Panc1 (cell line): ENCODE measurements at regions not wholly inside any gene's neighbourhood (a gene's known extent, or its start where the extent isn't known, plus 50 kb on each side); places are given as distances from the start of the nearest gene placed in this dataset.

Experiments
- CTCF ChIP-seq: fragments of 450-650 bp; IDR thresholded peaks from 2 replicates; pipeline ENCODE4 v1.5.1; 2017; ENCODE audit warnings: mild to moderate bottlenecking
- POLR2AphosphoS5 ChIP-seq: IDR thresholded peaks from 2 replicates; pipeline ENCODE4 v1.6.1; 2012; ENCODE audit warnings: mild to moderate bottlenecking, low read depth, low read length, moderate library complexity
- REST ChIP-seq, 2 experiments: IDR thresholded peaks; 2 replicates each; pipeline ENCODE4 v1.6.1; 2011 to 2012; ENCODE audit warnings: low read depth in 2 of 2, control low read depth in 1 of 2, low read length in 1 of 2, mild to moderate bottlenecking in 1 of 2, moderate library complexity in 1 of 2; ENCODE audit not compliant: insufficient read depth in 1 of 2

- TF ChIP-seq CTCF (no peak), POLR2AphosphoS5 (no peak), REST (IDR thresholded peaks at IDR 0.05; ENCODE audit: insufficient read depth in 1 of 2, low read depth in 2 of 2, low read length in 1 of 2) (no peak)
These were observed 97.0 kb upstream of the NCK2 start for GRCh38 chr2:105647731-105648130.
